ENCODE measurements at regions not wholly inside any gene's neighbourhood (a gene's known extent, or its start where the extent isn't known, plus 50 kb on each side); places are given as distances from the start of the nearest gene placed in this dataset.

GRCh38 chr7:94280851-94281250, 113.8 kb upstream of the COL1A2 start:
- no peaks in the 10 kb centered on the region for H3K27me3 ChIP-seq
- DNase-seq (ENCODE audit: low spot score in 2 of 2), result no peak
- TF ChIP-seq CTCF (IDR thresholded peaks at IDR 0.05) (no peak), POLR2A (IDR thresholded peaks at IDR 0.05) (no peak), POLR2AphosphoS5 (IDR thresholded peaks at IDR 0.05) (no peak)
- H3K4me3 ChIP-seq, result no peak overlapping the region
- no peaks in the 10 kb centered on the region for H3K9me3 ChIP-seq
- H3K36me3 ChIP-seq, result no peaks in the 10 kb centered on the region
- no peaks in the 10 kb centered on the region for H3K4me1 ChIP-seq
- intact Hi-C loops (cut with DNase I; ENCODE audit: low total_unique reads), result no loop called here
- H3K27ac ChIP-seq, result no peak overlapping the region

GRCh38 chr7:94284104-94284503, 110.6 kb upstream of the COL1A2 start:
- TF ChIP-seq POLR2AphosphoS5 (IDR thresholded peaks at IDR 0.05), result no peak
- TF ChIP-seq CTCF (IDR thresholded peaks at IDR 0.05), result no peak
- no peak for TF ChIP-seq POLR2A (IDR thresholded peaks at IDR 0.05)

GRCh38 chr7:94286111-94286510, 108.6 kb upstream of the COL1A2 start:
- intact Hi-C loops (cut with DNase I; ENCODE audit: low total_unique reads), result loop anchor here (2.0 kb wide), 1 partner anchor 69 kb away; no protein-coding TSS in a partner anchor
- no peak overlapping the region for H3K4me3 ChIP-seq

More at GRCh38 chr7:94284104-94284503, 110.6 kb upstream of the COL1A2 start:
- intact Hi-C loops (cut with DNase I; ENCODE audit: low total_unique reads), result no loop called here
- no peaks in the 10 kb centered on the region for H3K4me1 ChIP-seq
- H3K27ac ChIP-seq, result no peak overlapping the region
- DNase-seq (ENCODE audit: low spot score in 2 of 2), result no peak
- no peaks in the 10 kb centered on the region for H3K36me3 ChIP-seq
- H3K9me3 ChIP-seq, result no peaks in the 10 kb centered on the region
- H3K27me3 ChIP-seq, result no peaks in the 10 kb centered on the region
- no peak overlapping the region for H3K4me3 ChIP-seq

GRCh38 chr7:94288096-94288495, 106.6 kb upstream of the COL1A2 start:
- Histone ChIP-seq H3K9me3 (no peaks in the 10 kb centered on the region), H3K4me1 (no peaks in the 10 kb centered on the region), H3K36me3 (no peaks in the 10 kb centered on the region), H3K27ac (no peak overlapping the region), H3K27me3 (no peaks in the 10 kb centered on the region), H3K4me3 (no peak overlapping the region)
- DNase-seq (ENCODE audit: low spot score in 2 of 2), result no peak
- intact Hi-C loops (cut with DNase I; ENCODE audit: low total_unique reads), result no loop called here
- TF ChIP-seq POLR2A (IDR thresholded peaks at IDR 0.05) (no peak), POLR2AphosphoS5 (IDR thresholded peaks at IDR 0.05) (no peak), CTCF (IDR thresholded peaks at IDR 0.05) (no peak)

More at GRCh38 chr7:94286111-94286510, 108.6 kb upstream of the COL1A2 start:
- no peak for DNase-seq (ENCODE audit: low spot score in 2 of 2)
- H3K4me1 ChIP-seq, result no peaks in the 10 kb centered on the region
- no peak for TF ChIP-seq POLR2AphosphoS5 (IDR thresholded peaks at IDR 0.05)
- TF ChIP-seq POLR2A (IDR thresholded peaks at IDR 0.05), result no peak
- TF ChIP-seq CTCF (IDR thresholded peaks at IDR 0.05), result no peak
- H3K27ac ChIP-seq, result no peak overlapping the region
- H3K27me3 ChIP-seq, result no peaks in the 10 kb centered on the region
- no peaks in the 10 kb centered on the region for H3K36me3 ChIP-seq
- no peaks in the 10 kb centered on the region for H3K9me3 ChIP-seq

- Histone ChIP-seq H3K9me3 (no peaks in the 10 kb centered on the region), H3K27ac (no peak overlapping the region), H3K36me3 (no peaks in the 10 kb centered on the region), H3K4me1 (no peaks in the 10 kb centered on the region), H3K27me3 (no peaks in the 10 kb centered on the region), H3K4me3 (no peak overlapping the region)
- intact Hi-C loops (cut with DNase I; ENCODE audit: low total_unique reads), result no loop called here
- TF ChIP-seq POLR2AphosphoS5 (IDR thresholded peaks at IDR 0.05) (peak in 1 of 3 donors; percentile 64), POLR2A (IDR thresholded peaks at IDR 0.05) (no peak), CTCF (IDR thresholded peaks at IDR 0.05) (peak; percentile 63 to 82 (median 71))
- DNase-seq (ENCODE audit: low spot score in 2 of 2), result peak in 1 of 2 donors; percentile 31
Measured at GRCh38 chr7:94289071-94289470, 105.6 kb upstream of the COL1A2 start.

Data from breast epithelium (tissue), 4 donors.